ENCODE measurements at regions not wholly inside any gene's neighbourhood (a gene's known extent, or its start where the extent isn't known, plus 50 kb on each side); places are given as distances from the start of the nearest gene placed in this dataset.

DNA sequence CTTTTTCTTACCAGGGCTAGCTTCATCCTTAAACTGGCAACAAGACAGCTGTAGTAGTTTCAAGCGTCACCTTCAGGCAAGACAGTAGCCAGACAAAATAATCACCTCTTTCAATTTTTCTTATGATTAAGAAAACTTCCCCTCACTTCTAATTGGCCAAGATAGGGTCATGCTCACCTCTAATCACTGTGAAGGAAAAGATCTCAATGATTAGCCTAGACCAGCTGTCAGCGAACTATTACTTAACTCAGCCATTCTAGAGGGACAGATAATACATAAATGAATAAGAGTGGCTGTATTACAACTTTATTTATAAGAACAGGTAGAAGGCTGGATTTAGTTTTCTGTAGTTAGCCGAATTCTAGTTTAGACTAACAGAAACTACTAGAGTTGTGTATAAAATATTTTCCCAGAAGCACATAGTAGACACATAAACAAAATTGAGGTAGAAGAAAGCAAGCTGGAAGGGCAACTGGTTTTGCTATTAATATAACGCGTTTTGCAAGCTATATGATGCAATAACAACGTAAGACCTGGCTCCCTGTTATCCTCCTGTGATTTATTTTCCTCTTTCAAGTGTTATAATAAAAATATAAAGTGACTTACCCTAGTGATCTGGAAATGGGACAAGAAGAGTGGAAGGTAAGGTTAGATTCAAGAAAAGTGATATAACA lies 64.3 kb downstream of the ELAPOR2 start:
- H3K4me3 Mint-ChIP-seq: no peak overlapping the region
- DNase-seq (ENCODE audit: low spot score): no peak
- peaks cover 19% of the 10 kb centered on the region for H3K36me3 Mint-ChIP-seq

GRCh38 chr7:86991771-86992191 lies 67.7 kb downstream of the ELAPOR2 start:
- Histone ChIP-seq H3K4me2 (no peak overlapping the region), H3K9ac (no peak overlapping the region), H4K20me1 (ENCODE audit: low read depth) (peaks cover 52% of the 10 kb centered on the region), H3K4me1 (peaks cover 5% of the 10 kb centered on the region), H3K9me3 (ENCODE audit: low read depth) (peaks cover 6% of the 10 kb centered on the region), H3K27me3 (no peaks in the 10 kb centered on the region), H3K27ac (no peak overlapping the region), H3K4me3 (no peak overlapping the region), H3K36me3 (no peaks in the 10 kb centered on the region), H3K79me2 (ENCODE audit: low read depth) (peaks cover 100% of the 10 kb centered on the region), H2AFZ (replicated peaks) (no peak overlapping the region), H3F3A (ENCODE audit: low read depth) (no peaks in the 10 kb centered on the region)
- no peak for DNase-seq (ENCODE audit: low spot score)
- no peaks in the 10 kb centered on the region for H3K4me1 Mint-ChIP-seq
- TF ChIP-seq EZH2phosphoT487 (IDR thresholded peaks at IDR 0.05) (no peak), EZH2 (IDR thresholded peaks at IDR 0.05) (no peak)
- TF ChIP-seq, protein P1, sequence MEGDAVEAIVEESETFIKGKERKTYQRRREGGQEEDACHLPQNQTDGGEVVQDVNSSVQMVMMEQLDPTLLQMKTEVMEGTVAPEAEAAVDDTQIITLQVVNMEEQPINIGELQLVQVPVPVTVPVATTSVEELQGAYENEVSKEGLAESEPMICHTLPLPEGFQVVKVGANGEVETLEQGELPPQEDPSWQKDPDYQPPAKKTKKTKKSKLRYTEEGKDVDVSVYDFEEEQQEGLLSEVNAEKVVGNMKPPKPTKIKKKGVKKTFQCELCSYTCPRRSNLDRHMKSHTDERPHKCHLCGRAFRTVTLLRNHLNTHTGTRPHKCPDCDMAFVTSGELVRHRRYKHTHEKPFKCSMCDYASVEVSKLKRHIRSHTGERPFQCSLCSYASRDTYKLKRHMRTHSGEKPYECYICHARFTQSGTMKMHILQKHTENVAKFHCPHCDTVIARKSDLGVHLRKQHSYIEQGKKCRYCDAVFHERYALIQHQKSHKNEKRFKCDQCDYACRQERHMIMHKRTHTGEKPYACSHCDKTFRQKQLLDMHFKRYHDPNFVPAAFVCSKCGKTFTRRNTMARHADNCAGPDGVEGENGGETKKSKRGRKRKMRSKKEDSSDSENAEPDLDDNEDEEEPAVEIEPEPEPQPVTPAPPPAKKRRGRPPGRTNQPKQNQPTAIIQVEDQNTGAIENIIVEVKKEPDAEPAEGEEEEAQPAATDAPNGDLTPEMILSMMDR (IDR thresholded peaks at IDR 0.05): no peak
- H3K27ac Mint-ChIP-seq: no peak overlapping the region
- H3K4me3 Mint-ChIP-seq: no peak overlapping the region
- H3K27me3 Mint-ChIP-seq (ENCODE audit: insufficient read depth, low read depth): peaks cover 3% of the 10 kb centered on the region
- peaks cover 23% of the 10 kb centered on the region for H3K36me3 Mint-ChIP-seq
- H3K9me3 Mint-ChIP-seq: peaks cover 20% of the 10 kb centered on the region

More for the DNA sequence above, 64.3 kb downstream of the ELAPOR2 start:
- Mint-ChIP-seq H3K27ac (no peak overlapping the region), H3K9me3 (peaks cover 6% of the 10 kb centered on the region), H3K4me1 (no peaks in the 10 kb centered on the region), H3K27me3 (ENCODE audit: insufficient read depth, low read depth) (peaks cover 2% of the 10 kb centered on the region)
- Histone ChIP-seq H3K4me2 (no peak overlapping the region), H3K9me3 (ENCODE audit: low read depth) (no peaks in the 10 kb centered on the region), H3K27ac (no peak overlapping the region), H3K36me3 (no peaks in the 10 kb centered on the region), H3F3A (ENCODE audit: low read depth) (no peaks in the 10 kb centered on the region), H3K27me3 (no peaks in the 10 kb centered on the region), H3K79me2 (ENCODE audit: low read depth) (peaks cover 100% of the 10 kb centered on the region), H4K20me1 (ENCODE audit: low read depth) (peaks cover 67% of the 10 kb centered on the region), H3K4me3 (no peak overlapping the region), H3K4me1 (peaks cover 5% of the 10 kb centered on the region), H2AFZ (replicated peaks) (no peak overlapping the region), H3K9ac (no peak overlapping the region)
- TF ChIP-seq EZH2phosphoT487 (IDR thresholded peaks at IDR 0.05): no peak
- TF ChIP-seq, protein P1 (IDR thresholded peaks at IDR 0.05): no peak
- TF ChIP-seq EZH2 (IDR thresholded peaks at IDR 0.05): no peak

- H3K4me2 ChIP-seq: no peak overlapping the region
- DNase-seq (ENCODE audit: low spot score): no peak
- no peak overlapping the region for H2AFZ ChIP-seq (replicated peaks)
- Mint-ChIP-seq H3K4me3 (no peak overlapping the region), H3K9me3 (peaks cover 23% of the 10 kb centered on the region), H3K36me3 (peaks cover 23% of the 10 kb centered on the region), H3K27me3 (ENCODE audit: insufficient read depth, low read depth) (peaks cover 3% of the 10 kb centered on the region), H3K27ac (no peak overlapping the region), H3K4me1 (no peaks in the 10 kb centered on the region)
- TF ChIP-seq, protein P1 (IDR thresholded peaks at IDR 0.05): no peak
- no peak for TF ChIP-seq EZH2 (IDR thresholded peaks at IDR 0.05)
- TF ChIP-seq EZH2phosphoT487 (IDR thresholded peaks at IDR 0.05): no peak
- H3K9me3 ChIP-seq (ENCODE audit: low read depth): peaks cover 6% of the 10 kb centered on the region
- peaks cover 46% of the 10 kb centered on the region for H4K20me1 ChIP-seq (ENCODE audit: low read depth)
- H3F3A ChIP-seq (ENCODE audit: low read depth): no peaks in the 10 kb centered on the region
- H3K27ac ChIP-seq: no peak overlapping the region
- no peaks in the 10 kb centered on the region for H3K36me3 ChIP-seq
- peaks cover 5% of the 10 kb centered on the region for H3K4me1 ChIP-seq
- H3K79me2 ChIP-seq (ENCODE audit: low read depth): peaks cover 97% of the 10 kb centered on the region
- H3K27me3 ChIP-seq: no peaks in the 10 kb centered on the region
- no peak overlapping the region for H3K4me3 ChIP-seq
- no peak overlapping the region for H3K9ac ChIP-seq
Observed at GRCh38 chr7:86991093-86991769, 68.2 kb downstream of the ELAPOR2 start.
